ENCODE measurements at regions not wholly inside any gene's neighbourhood (a gene's known extent, or its start where the extent isn't known, plus 50 kb on each side); places are given as distances from the start of the nearest gene placed in this dataset.

- DNase-seq: no peak
These were observed 241.9 kb upstream of the FLRT2 start for GRCh38 chr14:85288041-85288440.

GRCh38 chr14:85291731-85292130, 238.2 kb upstream of the FLRT2 start:
- DNase-seq: no peak

- DNase-seq: no peak
These were observed 236.2 kb upstream of the FLRT2 start for GRCh38 chr14:85293612-85294234.

- DNase-seq: no peak
These were observed 234.6 kb upstream of the FLRT2 start for GRCh38 chr14:85295318-85295717.

- DNase-seq: no peak
These were observed 233.3 kb upstream of the FLRT2 start for GRCh38 chr14:85296456-85297210.

- DNase-seq: no peak
These were observed 229.8 kb upstream of the FLRT2 start for GRCh38 chr14:85300107-85300506.

GRCh38 chr14:85301506-85301905, 228.4 kb upstream of the FLRT2 start:
- no peak for DNase-seq

GRCh38 chr14:85306024-85306423, 223.9 kb upstream of the FLRT2 start:
- DNase-seq: no peak

GRCh38 chr14:85308531-85309300, 221.2 kb upstream of the FLRT2 start:
- no peak for DNase-seq

- DNase-seq: no peak
These were observed 219.3 kb upstream of the FLRT2 start for GRCh38 chr14:85310491-85311272.

- DNase-seq: no peak
These were observed 216.3 kb upstream of the FLRT2 start for GRCh38 chr14:85313560-85314207.

- DNase-seq: no peak
These were observed 214.7 kb upstream of the FLRT2 start for GRCh38 chr14:85315290-85315689.

- no peak for DNase-seq
These were observed 214.1 kb upstream of the FLRT2 start for GRCh38 chr14:85315733-85316290.

- no peak for DNase-seq
These were observed 213.1 kb upstream of the FLRT2 start for GRCh38 chr14:85316701-85317410.

GRCh38 chr14:85317491-85318021, 212.4 kb upstream of the FLRT2 start:
- no peak for DNase-seq

- DNase-seq: no peak
These were observed 210.8 kb upstream of the FLRT2 start for GRCh38 chr14:85319101-85319500.

- DNase-seq: no peak
These were observed 209.8 kb upstream of the FLRT2 start for GRCh38 chr14:85319998-85320630.

GRCh38 chr14:85325134-85326017, 204.6 kb upstream of the FLRT2 start:
- no peak for DNase-seq

- DNase-seq: no peak
These were observed 197.5 kb upstream of the FLRT2 start for GRCh38 chr14:85332401-85332800.

- no peak for DNase-seq
These were observed 196.6 kb upstream of the FLRT2 start for GRCh38 chr14:85333313-85333712.

All from activated CD4-positive, alpha-beta T cell treated with anti-CD3 and anti-CD28 coated beads, Interleukin-2, amount 50 U/mL, for 4 hours (primary cell).